T-helper 2 cell (primary cell): ENCODE measurements at regions not wholly inside any gene's neighbourhood (a gene's known extent, or its start where the extent isn't known, plus 50 kb on each side); places are given as distances from the start of the nearest gene placed in this dataset.

Source experiments
- DNase-seq, 5 experiments: peaks; one replicate each; pipeline versions ENCODE4 v3.0.0 to v3.0.0-alpha.2; 2012 to 2022

DNA sequence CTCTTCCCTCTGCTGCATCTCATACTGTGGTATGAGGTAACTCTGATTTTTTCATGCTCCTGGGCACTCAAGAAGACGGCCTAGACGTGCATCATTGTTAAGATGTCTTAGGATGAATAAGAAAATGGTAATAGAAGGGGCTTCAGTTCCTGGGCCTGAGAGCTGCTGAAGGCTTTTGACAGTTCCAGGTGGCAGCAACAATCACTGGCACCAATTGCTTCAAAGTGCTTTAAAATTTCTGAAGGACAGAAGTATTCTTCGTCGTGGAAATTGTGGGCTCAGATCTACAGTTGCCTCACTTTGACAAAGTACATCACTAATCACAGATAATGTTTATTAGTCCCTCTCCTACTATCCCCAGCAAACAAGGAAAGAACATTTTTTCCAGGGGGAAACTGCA lies 536.6 kb upstream of the CAMK1G start:
- no peak for DNase-seq

DNA sequence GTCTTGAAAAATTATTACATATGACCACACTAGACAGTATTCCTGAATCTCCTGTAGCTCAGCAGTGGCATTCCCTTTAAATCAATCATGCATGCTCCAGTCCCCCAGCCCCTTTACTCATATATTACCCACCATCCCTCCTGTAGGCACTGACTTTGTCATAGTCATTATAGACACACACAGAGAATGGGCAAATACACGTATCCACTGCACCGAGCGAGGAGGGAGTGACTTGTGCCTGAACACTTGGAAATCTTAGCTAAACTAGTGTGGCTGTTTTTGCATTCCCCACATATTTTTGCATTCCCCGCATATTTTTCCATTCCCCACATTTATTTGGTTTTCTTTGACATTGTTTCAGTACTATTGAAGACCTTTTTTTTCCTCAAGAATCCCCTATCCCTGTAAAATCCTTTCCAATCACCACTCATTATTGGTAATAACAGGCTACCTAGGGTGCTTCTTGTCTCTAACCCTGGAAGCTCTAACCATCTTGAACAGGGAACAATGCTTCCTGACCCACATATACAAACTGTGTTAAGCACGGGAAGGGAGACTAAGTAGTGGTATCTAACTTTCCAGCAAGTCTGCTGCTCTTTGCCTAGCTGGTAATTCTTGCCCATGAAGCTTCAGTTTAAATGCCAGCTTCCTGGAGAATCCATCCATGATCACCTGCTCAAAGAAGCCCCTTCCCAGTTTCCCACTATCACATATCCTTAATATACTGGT lies 534.4 kb upstream of the CAMK1G start:
- DNase-seq = no peak

DNA sequence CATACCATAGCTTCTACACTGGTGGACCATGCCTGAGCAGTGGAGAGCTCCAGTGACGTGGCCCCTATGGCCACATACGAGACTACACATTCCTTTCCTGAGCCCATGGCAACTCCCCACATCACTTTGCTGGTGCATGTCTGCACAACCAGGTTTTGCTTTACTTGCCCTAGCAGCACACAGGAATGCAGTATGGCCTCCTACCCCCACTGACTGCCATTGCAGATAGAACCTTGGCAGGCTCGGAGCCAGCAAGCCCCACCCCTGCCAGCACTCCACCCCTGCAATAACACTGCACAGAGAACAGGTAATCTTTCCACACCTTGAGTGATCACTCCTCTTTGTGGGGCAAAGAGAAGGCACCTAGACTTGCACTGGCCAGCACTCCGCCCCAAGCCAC lies 531.9 kb upstream of the CAMK1G start:
- no peak for DNase-seq

DNA sequence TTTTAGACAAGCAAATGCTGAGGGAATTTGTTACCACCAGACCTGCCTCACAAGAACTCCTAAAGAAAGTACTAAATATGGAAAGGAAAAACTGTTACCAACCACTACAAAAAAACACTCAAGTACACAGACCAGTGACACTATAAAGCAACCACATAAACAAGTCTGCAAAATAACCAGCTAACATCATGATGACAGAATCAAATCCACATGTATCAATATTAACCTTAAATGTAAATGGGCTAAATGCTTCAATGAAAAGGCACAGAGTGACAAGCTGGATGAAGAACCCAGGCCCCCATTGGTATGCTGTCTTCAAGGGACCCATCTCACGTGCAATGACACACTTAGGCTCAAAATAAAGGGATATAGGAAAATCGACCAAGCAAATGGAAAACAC lies 529.9 kb upstream of the CAMK1G start:
- no peak for DNase-seq

DNA sequence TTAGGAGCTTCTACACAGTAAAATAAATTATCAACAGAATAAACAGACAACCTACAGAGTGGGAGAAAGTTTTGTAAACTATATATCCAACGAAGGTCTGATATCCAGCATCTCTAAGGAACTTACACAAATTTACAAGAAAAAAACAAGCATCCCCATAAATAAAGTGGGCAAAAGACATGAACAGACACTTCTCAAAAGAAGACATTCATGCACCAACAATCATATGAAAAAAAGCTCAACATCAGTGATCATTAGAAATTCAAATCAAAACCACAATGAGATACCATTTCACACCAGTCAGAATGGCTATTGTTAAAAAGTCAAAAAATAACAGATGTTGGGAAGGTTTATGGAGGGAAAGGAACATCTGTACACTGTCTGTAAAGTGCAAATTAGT lies 526.4 kb upstream of the CAMK1G start:
- DNase-seq = no peak

DNA sequence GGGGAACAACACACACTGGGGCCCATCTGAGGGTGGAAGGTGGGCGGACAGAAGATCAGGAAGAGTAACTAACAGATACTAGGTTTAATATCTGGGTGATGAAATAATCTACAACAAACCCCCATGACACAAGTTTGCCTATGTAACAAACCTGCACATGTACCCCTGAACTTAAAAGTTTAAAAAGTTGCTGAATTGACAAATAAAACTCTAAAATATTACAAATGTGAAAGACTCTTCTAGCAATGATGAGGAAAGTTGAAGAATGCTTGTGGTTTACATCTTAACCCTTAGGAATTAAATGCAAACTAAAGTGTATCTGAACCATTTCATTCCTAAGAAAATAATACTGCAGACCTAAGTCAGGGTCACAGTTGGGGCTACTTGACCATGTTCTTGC lies 525.6 kb upstream of the CAMK1G start:
- no peak for DNase-seq

GRCh38 chr1:209059376-209059775 lies 524.1 kb upstream of the CAMK1G start:
- no peak for DNase-seq

DNA sequence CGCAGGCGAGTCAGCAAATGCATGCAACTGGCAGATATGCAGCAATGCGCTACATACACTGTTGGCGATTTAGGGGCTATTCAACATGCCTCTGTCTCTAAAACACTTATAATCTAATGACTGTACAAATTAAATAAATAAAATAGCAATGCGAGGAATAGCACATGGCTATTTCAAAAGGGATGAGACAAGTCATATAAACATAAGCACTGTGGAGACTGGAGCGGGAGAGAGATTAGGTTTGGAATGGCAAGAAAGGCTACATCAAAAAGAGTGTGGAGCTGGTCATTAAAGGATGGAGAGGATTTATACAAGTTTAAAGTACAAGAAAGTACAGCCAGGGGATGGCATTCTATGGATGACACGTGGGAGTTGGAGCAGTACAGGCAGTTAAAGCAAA lies 523.5 kb upstream of the CAMK1G start:
- DNase-seq = no peak

DNA sequence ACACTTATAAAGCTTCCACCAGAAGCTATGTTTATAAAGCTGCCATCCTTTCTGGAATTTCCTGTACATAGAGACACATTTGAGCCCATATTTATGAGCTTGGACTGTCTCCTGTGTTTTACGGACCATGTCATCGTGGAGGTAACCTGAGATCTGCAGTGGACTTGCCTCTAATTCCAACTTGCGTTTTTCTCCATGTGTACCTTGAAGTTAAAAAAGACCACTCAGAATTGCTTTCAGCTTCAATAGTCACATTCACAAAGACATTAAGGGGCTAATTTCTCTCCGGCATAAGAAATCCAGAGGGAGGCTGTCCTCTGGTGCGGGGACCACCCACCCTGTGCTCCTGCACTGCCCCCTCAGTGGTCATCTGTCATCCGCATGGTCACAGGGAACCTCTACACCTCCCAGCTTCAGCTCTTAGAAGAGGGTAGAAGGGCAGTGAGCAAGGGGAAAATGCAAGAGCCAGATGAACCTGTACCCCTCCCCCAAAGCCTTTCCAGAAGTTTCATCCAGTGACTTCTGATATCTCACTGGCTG lies 521.4 kb upstream of the CAMK1G start:
- no peak for DNase-seq

- DNase-seq = no peak
These were observed 520.7 kb upstream of the CAMK1G start for GRCh38 chr1:209062863-209063262.

DNA sequence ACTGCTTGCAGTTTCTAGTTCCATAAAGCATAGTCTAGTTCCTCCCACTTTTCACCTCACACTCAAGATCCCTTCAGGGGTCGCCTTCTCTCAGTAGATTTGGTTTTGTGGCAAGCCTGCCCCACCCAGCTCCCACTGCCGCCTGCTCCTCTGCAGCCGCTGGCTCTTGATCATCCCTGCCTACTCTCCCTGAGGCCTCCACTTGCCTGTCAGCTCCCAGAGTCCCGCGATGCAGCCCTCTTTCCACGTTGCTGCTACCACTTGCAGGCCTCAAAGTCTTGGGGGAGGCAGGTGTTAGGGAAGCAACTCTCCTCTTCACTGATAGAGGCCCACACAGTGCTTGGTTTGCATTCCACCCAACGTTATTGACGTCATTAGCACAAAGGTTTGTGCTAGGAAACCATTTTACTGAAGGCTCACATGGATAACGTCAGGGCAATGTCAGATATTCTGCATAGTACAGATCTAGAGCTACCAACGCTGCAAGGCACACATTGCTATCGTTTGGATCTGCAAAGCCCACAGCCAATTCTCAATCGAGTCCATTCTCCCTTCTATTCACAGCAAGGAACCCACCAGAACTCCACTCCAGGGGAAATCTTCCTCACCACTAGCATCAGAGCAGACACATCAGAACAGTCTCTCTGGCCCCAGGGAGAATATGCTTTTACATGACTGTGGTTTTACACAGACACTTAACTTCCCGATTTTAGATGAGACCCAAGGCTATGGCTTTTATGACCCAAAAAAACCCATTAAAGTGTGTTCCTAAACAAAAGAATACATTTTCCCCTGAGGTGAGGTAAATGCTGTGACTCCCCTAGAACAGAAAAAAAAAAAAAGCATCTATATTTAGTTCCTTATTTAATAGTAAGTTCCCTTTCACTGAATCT lies 519.5 kb upstream of the CAMK1G start:
- no peak for DNase-seq

- DNase-seq = no peak
These were observed 518.4 kb upstream of the CAMK1G start for GRCh38 chr1:209064850-209065706.

DNA sequence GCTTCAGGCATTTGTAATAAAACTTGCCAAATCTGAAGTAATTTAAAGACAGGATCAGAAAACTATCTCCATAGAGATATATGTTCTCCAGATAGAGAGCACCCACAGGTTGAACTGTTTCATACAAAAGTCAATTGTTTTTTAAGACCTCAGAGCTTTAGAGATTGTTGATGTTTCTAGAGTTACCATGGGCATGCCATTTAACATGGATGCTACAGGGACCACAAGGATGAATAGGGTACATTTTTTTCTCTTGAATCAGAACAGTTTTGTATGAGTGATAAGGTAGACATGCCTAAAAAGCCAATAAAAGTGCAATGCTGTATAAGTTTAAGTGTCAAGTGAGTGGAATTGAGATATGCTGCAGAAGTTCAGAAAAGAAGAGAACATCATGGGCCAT lies 511.0 kb upstream of the CAMK1G start:
- no peak for DNase-seq

GRCh38 chr1:209073879-209074278 lies 509.6 kb upstream of the CAMK1G start:
- no peak for DNase-seq

GRCh38 chr1:209074575-209075250 lies 508.8 kb upstream of the CAMK1G start:
- DNase-seq = no peak

DNA sequence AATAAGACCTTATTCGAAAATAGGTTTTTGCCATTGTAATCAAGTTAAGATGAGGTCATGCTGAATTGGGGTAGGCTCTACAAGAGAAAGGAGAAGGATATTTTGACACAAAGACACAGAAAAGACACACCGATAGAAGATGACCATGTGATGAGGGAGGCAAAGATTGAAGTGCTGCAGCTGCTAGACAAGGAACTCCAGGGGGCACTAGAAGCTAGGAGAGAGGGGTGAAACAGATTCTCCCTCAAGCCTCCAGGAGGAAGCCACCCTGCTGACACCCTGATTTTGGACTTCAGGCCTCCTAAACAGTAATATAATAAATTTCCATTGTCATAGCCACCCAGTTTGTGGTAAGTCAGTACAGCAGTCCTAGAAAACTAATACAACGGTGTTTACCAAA lies 506.8 kb upstream of the CAMK1G start:
- DNase-seq = no peak

- no peak for DNase-seq
These were observed 503.2 kb upstream of the CAMK1G start for GRCh38 chr1:209080170-209080781.

DNA sequence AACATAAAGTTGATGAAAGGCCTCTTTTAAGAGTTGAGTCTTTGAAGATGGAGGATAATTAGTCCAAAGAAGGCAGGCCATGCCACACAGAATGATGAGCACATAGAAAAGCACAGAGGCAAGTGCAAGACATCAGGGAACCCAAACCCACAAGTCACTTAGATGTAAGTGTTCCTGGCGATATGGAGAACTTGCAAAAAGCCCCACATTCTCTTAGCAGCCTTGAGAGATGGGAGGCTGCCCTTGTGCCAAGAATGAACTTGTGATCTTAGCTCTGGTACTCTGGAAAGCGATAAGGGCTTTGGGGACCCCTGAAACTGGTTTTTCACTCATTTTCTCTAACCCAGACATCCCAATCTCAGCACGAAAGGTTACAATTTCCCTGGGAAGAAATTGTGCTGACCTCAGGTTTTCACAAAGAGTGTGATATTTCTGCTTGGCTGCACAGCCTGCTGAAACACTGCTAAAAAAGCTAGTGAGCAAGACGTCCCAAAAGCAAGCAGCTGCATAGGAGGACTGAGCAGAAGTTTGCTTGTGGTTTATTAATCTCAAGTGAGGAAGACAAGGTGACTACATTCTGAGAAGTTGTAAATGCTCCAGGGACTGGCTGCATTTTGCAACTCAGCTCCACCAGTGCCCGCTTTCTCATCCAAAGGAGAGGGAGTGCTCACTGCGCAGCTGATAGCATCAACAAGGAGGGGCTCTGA lies 496.9 kb upstream of the CAMK1G start:
- DNase-seq = no peak

DNA sequence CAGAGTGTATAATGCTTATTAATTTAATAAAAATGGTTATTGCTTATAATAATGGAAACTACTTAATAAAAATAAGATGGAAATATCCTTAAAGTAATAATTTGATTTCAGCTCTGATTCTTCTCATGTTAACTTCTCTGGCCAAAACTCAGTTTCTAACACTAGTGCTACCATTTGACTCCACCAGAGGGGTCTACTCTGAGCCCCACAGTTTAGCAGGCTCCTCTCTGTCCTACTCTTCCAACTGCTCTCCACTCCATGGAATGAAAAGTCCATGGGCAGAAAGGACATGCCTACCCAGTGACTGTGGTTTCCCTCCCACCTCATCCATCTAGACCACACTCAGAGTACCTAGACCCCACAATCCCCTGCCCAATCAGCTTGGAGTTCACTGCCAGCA lies 489.1 kb upstream of the CAMK1G start:
- DNase-seq = no peak

DNA sequence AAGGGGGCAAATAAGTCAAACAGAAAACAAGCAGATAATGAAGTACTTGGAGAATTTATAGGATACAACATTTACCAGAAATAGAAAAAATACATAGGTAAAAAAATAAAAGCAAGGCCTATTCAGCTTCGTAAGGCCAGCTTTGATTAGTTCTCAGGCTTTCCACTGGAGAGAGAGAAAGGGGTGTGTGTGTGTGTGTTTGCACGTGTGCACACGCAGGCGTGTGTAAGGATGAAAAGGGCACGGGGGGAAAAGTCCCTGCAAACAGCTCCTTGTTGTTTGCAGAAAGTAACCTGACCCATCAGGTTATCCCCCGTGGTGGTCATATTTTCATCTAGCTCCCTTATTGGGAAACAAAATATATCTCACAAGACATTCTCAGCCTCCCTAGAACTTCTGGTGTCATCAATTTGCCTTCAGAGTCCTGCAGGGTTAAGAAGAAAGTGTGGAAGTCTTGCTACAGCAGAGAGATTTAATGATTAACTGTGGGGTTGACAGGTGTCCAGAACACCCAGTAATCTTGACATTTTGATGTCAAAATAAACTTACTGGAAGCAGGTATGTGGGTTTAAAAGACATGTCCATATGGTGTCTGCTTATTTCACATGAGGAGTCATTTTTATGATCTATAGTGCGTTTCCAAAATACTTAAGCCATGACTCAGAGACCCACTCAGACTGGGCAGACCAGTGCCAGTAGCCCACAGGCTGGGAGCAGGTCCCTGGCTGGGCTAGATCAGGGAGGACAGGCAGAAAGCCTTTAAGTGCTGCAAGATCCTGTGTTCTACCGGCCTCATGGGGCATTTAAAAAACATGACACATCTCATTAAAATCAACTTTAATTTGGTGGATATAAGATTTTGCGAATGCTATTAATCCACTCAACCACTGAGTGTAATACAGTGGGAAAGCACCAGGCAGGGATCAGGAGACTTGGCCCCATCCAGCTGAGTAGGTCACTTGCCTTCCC lies 487.6 kb upstream of the CAMK1G start:
- no peak for DNase-seq
